Naive thymus-derived CD8-positive, alpha-beta T cell (primary cell): ENCODE measurements at regions not wholly inside any gene's neighbourhood (a gene's known extent, or its start where the extent isn't known, plus 50 kb on each side); places are given as distances from the start of the nearest gene placed in this dataset.

ENCODE experiments used
- ATAC-seq, 2 donors: fragments of 150-1000 bp; cut with Tn5 transposase in 1 of 2; sonication (Bioruptor Pico), chemical (Tn5 transposase) in 1 of 2; 1 replicate in 1 of 2; 2 replicates in 1 of 2; pipeline ENCODE4 v1.10.0; 2021; ENCODE audit warnings: mild to moderate bottlenecking in 2 of 2, moderate library complexity in 2 of 2
- POLR2A ChIA-PET: fragments of 350-600 bp; sonication (Branson Sonifier 250); formaldehyde crosslinking; loops from one replicate; lab custom pipeline; 2021; ENCODE audit warnings: antibody characterized with exemption; lab: Charles Lee
- DNase-seq, 10 donors: peaks; one replicate each; pipeline versions ENCODE4 v3.0.0 to v3.0.0-alpha.2; 2020 to 2022
- H3K27ac Mint-ChIP-seq, 10 donors: one replicate each; pipeline ENCODE4 v1.8.0; 2020 to 2022; ENCODE audit warnings: mild to moderate bottlenecking in 10 of 10, mixed read lengths in 10 of 10, moderate library complexity in 4 of 10, inconsistent platforms in 1 of 10
- H3K27me3 Mint-ChIP-seq, 5 donors: one replicate each; pipeline ENCODE4 v1.8.0; 2021 to 2022; ENCODE audit warnings: mixed read lengths in 5 of 5
- H3K36me3 Mint-ChIP-seq, 3 donors: one replicate each; pipeline ENCODE4 v1.8.0; 2020 to 2022; ENCODE audit warnings: mixed read lengths in 3 of 3, mild to moderate bottlenecking in 2 of 3, inconsistent platforms in 1 of 3
- H3K4me1 Mint-ChIP-seq, 4 donors: one replicate each; pipeline ENCODE4 v1.8.0; 2021 to 2022; ENCODE audit warnings: mixed read lengths in 4 of 4
- H3K4me3 Mint-ChIP-seq, 10 donors: one replicate each; pipeline ENCODE4 v1.8.0; 2020 to 2022; ENCODE audit warnings: mild to moderate bottlenecking in 10 of 10, mixed read lengths in 10 of 10, moderate library complexity in 6 of 10, inconsistent platforms in 1 of 10
- H3K9me3 Mint-ChIP-seq, 9 donors: one replicate each; pipeline ENCODE4 v1.8.0; 2020 to 2022; ENCODE audit warnings: mixed read lengths in 9 of 9, mild to moderate bottlenecking in 3 of 9, inconsistent platforms in 1 of 9, moderate library complexity in 1 of 9

DNA sequence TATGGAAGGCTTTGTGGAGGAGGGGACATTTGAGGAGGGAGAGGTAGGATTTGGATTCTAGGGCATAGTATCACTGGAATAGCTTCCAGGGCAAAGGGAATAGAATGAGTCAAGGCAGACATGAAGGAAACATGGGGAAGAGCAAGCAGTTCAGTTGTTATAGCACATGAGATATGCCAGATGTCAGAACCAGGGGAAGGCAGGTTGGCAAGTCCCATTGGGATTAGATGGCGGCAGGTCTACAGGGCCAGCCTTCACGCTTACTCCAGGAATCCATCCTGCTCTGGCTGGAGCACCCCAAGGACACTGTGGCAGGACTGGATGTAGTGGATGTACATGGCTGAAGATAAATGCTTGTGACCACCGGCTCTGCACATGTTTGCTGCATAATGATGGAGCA, 120.4 kb upstream of the ST8SIA2 start:
- no peak overlapping the region for H3K4me3 Mint-ChIP-seq
- ATAC-seq (no peak), DNase-seq (no peak)
- no peaks in the 10 kb centered on the region for H3K9me3 Mint-ChIP-seq
- H3K27me3 Mint-ChIP-seq: peaks cover 0 to 46% (median 9%) of the 10 kb centered on the region in 5 donors
- H3K27ac Mint-ChIP-seq: no peak overlapping the region
- no peaks in the 10 kb centered on the region for H3K4me1 Mint-ChIP-seq
- no peaks in the 10 kb centered on the region for H3K36me3 Mint-ChIP-seq
- POLR2A ChIA-PET: no interaction called here

DNA sequence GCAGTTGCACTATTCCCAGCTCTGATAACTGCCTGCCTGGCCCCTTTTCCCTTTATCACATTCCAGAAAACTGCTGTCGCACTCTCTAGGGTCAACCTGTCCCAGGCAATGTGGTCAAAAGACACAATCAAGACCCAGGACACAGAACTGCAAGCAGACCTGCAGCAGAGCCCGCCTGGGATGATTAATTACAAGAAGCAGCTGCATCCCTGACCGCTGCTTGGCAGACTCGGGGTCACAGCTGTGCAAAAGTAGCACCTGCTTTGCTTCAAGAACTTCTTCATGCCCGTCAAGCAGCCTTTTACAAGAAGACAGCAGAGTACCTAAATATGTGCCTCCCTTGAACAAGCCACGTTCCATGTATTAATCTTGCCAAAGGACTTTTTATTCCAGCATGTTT, 120.0 kb upstream of the ST8SIA2 start:
- POLR2A ChIA-PET: no interaction called here
- H3K36me3 Mint-ChIP-seq: no peaks in the 10 kb centered on the region
- no peaks in the 10 kb centered on the region for H3K9me3 Mint-ChIP-seq
- ATAC-seq (no peak), DNase-seq (no peak)
- peaks cover 0 to 46% (median 9%) of the 10 kb centered on the region in 5 donors for H3K27me3 Mint-ChIP-seq
- H3K27ac Mint-ChIP-seq: no peak overlapping the region
- no peak overlapping the region for H3K4me3 Mint-ChIP-seq
- H3K4me1 Mint-ChIP-seq: no peaks in the 10 kb centered on the region

DNA sequence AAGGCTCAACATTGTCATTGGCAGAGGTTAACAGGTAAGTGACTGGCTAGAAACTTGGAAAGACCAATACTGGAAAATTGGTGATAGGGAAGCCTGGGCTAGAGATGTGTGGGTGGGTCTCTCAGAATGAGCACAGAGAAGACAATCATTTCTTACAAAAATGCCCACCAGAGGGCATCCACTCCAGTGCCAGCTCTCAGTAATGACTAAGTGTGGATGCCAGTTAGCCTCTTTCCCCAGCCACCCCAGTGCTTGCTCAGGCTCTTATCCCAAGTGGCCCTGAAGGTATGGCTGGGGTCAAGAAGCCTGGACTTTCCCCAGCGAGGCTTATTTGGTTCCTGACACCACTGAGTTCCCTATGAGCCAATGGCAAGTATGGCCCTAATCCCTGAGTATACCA, 115.9 kb upstream of the ST8SIA2 start:
- Mint-ChIP-seq H3K27ac (no peak overlapping the region), H3K9me3 (no peaks in the 10 kb centered on the region), H3K4me3 (no peak overlapping the region), H3K4me1 (no peaks in the 10 kb centered on the region), H3K27me3 (peaks cover 3 to 32% (median 6%) of the 10 kb centered on the region in 5 donors), H3K36me3 (no peaks in the 10 kb centered on the region)
- peak in 1 of 10 donors; percentile 9 for DNase-seq
- POLR2A ChIA-PET: no interaction called here
- ATAC-seq: no peak

DNA sequence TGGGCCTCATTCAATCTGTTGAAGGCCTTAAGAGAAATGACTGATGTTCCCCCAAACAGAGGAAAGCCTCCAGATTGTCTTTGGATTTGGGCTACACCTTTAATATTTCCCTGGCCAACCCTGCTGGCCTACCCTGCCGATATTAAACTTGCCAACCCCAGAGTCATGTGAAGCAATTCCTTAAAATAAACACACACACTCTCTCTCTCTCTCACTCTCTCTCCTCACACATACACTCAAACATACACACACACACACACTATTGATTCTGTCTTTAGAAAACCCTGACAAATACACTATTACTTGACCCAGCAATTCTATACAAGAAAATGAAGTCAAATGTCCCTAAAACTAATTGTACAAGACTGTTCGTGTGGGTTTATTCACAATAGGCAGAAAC, 109.9 kb upstream of the ST8SIA2 start:
- DNase-seq: no peak
- Mint-ChIP-seq H3K9me3 (no peaks in the 10 kb centered on the region), H3K4me1 (peaks cover 0 to 3% (median 1%) of the 10 kb centered on the region in 4 donors), H3K36me3 (no peaks in the 10 kb centered on the region), H3K27me3 (peaks cover 0 to 10% (median 5%) of the 10 kb centered on the region in 5 donors), H3K27ac (peak overlapping the region in 1 of 10 donors; percentile 4), H3K4me3 (no peak overlapping the region)
- POLR2A ChIA-PET: no interaction called here
- ATAC-seq: no peak

DNA sequence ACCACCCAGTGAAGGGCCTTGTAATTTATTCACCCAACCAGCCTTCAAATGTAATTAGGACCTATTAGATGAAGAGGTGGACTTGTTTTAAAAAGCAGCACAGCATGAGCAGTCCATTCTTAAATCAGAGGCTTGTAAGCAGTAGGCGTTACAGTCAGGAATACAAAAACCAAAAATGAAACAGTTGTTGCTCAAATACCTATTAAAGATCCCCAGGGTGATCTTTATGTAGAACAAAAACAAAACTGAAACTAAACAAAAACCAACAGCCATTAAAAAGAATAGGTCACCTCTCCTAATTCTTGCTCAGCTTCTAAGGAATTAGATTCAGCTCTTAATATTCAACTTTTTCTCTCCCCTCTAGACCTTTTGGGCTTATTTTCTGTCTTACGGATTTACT, 104.9 kb upstream of the ST8SIA2 start:
- H3K4me3 Mint-ChIP-seq: no peak overlapping the region
- no peak overlapping the region for H3K27ac Mint-ChIP-seq
- H3K36me3 Mint-ChIP-seq: no peaks in the 10 kb centered on the region
- H3K4me1 Mint-ChIP-seq: peaks cover 0 to 3% (median 1%) of the 10 kb centered on the region in 4 donors
- H3K27me3 Mint-ChIP-seq: peaks cover 4 to 17% (median 8%) of the 10 kb centered on the region in 5 donors
- ATAC-seq (no peak), DNase-seq (no peak)
- POLR2A ChIA-PET: no interaction called here
- H3K9me3 Mint-ChIP-seq: no peaks in the 10 kb centered on the region

DNA sequence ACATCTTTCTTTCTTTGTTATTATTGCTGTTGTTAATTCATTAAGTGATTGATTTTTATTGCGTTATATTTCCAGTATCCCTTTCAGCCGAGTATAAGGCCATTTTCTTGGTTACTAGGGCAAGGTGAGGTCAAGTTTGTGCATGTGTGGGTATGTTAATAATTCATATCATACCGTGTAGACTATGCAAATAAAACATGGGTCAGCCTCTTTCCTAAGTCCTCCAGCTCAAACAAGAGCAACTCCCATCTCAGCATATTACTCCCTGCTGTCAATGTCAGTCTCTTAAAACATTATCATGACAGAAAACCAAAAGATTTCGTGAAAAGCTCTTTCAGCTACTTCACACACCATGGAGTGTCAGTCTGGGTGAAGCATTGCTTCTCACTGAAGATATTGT, 103.9 kb upstream of the ST8SIA2 start:
- H3K4me3 Mint-ChIP-seq: no peak overlapping the region
- POLR2A ChIA-PET: no interaction called here
- no peak for DNase-seq
- no peak overlapping the region for H3K27ac Mint-ChIP-seq
- peaks cover 0 to 3% (median 1%) of the 10 kb centered on the region in 4 donors for H3K4me1 Mint-ChIP-seq
- no peaks in the 10 kb centered on the region for H3K36me3 Mint-ChIP-seq
- H3K27me3 Mint-ChIP-seq: peaks cover 1 to 20% (median 7%) of the 10 kb centered on the region in 5 donors
- no peak for ATAC-seq
- H3K9me3 Mint-ChIP-seq: no peaks in the 10 kb centered on the region

DNA sequence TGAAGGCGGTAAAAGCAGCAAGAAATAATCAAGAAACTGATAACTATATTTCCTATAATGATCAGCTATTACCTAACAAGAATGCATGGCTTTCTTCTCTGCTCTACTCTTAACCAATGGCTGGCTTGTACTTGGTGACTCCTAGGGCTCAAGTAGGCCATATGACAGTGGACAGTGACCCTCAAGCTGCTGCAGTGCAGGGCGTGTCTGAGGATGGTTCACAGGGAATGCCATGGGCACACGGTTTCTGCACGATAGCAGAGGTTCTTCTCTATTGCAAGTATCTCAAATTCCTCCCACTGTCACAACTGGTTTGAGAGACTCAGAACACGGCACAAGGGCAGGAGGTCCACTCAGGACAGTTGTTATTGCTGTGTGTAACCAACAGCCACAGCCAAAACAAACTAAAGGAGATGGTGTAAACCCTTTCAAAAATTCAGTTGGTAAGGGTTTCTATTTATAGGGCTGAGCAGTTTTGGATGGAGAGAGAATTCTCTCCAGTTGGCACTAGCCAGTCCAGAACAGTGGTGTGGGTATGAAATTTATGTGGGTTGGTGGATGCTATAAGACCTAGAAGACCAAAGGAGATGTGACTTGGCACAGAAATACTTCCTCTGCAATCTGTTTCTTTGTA, 103.2 kb upstream of the ST8SIA2 start:
- Mint-ChIP-seq H3K4me3 (no peak overlapping the region), H3K27ac (no peak overlapping the region), H3K27me3 (peaks cover 1 to 24% (median 7%) of the 10 kb centered on the region in 5 donors), H3K9me3 (peaks cover 0 to 3% (median 0%) of the 10 kb centered on the region in 9 donors), H3K36me3 (no peaks in the 10 kb centered on the region), H3K4me1 (peaks cover 0 to 3% (median 1%) of the 10 kb centered on the region in 4 donors)
- ATAC-seq (no peak), DNase-seq (no peak)
- POLR2A ChIA-PET: no interaction called here

DNA sequence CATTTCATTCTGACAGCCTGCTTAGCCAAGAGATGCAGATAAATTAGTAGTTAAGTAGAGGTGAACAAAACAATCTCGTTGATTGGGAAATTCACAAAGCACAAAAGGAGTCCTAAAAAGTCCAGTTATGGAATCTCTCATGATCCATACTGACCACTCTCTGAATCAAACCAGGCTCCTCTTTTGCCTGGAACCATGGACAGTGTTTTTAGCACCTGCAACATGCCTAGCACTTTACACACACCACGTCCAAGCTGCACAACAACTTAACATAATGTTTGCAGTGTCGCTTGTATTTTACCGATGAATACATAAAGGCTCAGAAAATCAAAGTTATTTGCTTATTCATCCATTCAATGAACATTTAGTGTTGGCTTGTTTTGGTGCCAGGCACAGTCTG, 101.8 kb upstream of the ST8SIA2 start:
- no peak overlapping the region for H3K4me3 Mint-ChIP-seq
- peaks cover 1 to 26% (median 7%) of the 10 kb centered on the region in 5 donors for H3K27me3 Mint-ChIP-seq
- H3K36me3 Mint-ChIP-seq: no peaks in the 10 kb centered on the region
- DNase-seq (no peak), ATAC-seq (no peak)
- H3K4me1 Mint-ChIP-seq: peaks cover 0 to 3% (median 1%) of the 10 kb centered on the region in 4 donors
- no peak overlapping the region for H3K27ac Mint-ChIP-seq
- peaks cover 0 to 3% (median 0%) of the 10 kb centered on the region in 9 donors for H3K9me3 Mint-ChIP-seq
- POLR2A ChIA-PET: no interaction called here

DNA sequence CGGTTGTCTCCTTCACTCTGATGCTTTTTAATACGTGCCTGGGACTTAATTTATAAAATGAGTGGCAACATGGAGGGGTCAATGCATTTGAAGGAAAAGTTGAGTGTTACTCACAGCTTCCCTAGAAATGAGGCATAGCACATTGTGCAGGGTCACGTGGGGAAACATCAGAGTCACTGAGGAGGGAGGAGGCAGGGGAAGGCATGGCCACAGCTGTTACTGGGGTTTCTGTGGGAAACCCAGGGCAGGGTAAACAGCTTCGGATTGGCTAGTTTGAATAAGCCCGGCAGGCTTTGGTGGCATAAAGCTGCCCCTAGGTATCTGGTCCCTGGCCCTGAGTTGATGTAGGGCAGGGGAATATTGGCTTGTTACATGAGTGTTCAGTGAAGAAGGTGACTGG, 98.9 kb upstream of the ST8SIA2 start:
- H3K9me3 Mint-ChIP-seq: peaks cover 0 to 6% (median 0%) of the 10 kb centered on the region in 9 donors
- H3K4me3 Mint-ChIP-seq: no peak overlapping the region
- H3K36me3 Mint-ChIP-seq: no peaks in the 10 kb centered on the region
- H3K4me1 Mint-ChIP-seq: no peaks in the 10 kb centered on the region
- DNase-seq (no peak), ATAC-seq (no peak)
- POLR2A ChIA-PET: no interaction called here
- no peak overlapping the region for H3K27ac Mint-ChIP-seq
- peaks cover 1 to 32% (median 9%) of the 10 kb centered on the region in 5 donors for H3K27me3 Mint-ChIP-seq

DNA sequence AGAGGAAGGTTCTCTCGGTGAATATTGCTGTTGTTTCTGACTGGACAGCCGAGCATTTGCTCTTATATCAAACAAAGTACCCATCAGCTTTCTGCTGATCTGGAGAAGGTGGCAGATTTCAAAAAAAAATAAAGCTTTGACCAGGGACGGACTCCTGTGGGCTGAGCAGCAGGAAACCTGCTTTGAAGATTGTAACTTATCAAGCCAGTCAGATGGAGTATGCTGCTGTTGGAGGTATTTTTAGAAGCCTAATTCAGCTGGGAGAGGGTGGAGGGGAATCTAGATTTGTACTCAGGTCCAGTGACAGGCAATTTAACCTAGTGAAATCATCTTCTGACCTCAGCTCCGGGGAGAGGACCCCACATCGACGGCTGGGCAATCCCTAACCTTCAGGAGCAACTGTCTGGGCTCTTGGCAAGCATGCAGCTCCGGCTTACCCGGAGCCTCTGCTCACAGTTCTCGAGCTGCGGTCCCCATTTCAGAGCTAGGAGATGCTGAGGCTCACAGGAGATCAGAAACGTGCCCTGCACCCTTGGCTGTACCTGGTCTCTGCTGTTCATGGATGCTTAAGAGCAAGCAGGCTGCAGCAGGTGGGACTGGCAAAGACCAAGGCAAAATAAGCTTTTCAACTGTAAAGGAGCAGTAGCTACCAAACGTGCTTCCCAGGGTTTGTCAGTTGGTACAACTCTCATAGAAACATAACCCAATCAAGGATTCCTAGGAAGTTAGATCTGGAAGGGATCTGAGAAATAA, 89.3 kb upstream of the ST8SIA2 start:
- Mint-ChIP-seq H3K36me3 (peaks cover 0 to 15% (median 3%) of the 10 kb centered on the region in 3 donors), H3K9me3 (peaks cover 0 to 29% (median 8%) of the 10 kb centered on the region in 9 donors), H3K27ac (no peak overlapping the region), H3K27me3 (peaks cover 8 to 37% (median 25%) of the 10 kb centered on the region in 5 donors), H3K4me1 (no peaks in the 10 kb centered on the region), H3K4me3 (no peak overlapping the region)
- POLR2A ChIA-PET: no interaction called here
- ATAC-seq (no peak), DNase-seq (no peak)

DNA sequence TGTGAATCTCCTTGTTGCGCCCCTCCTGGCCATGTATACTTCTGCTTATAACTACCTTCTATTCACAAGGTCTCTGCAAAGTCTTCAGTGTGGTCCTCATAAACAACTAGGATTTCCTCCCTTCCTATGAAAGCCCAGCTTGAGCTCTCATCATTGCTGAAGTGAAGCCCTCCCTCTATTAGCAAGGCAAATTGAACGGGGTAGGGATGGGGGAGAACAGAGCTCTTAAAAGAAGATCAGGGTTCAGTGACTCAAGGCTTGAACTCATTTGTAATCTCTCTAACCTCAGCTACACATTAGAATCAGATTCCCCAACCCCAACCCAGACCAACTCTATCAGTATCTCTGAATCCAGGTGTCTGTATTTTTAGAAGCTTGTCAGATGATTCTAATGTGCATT, 88.3 kb upstream of the ST8SIA2 start:
- no peak for ATAC-seq
- Mint-ChIP-seq H3K9me3 (peaks cover 0 to 23% (median 7%) of the 10 kb centered on the region in 9 donors), H3K4me1 (no peaks in the 10 kb centered on the region), H3K27me3 (peaks cover 8 to 37% (median 25%) of the 10 kb centered on the region in 5 donors), H3K36me3 (peaks cover 0 to 15% (median 3%) of the 10 kb centered on the region in 3 donors), H3K27ac (no peak overlapping the region), H3K4me3 (no peak overlapping the region)
- no peak for DNase-seq
- POLR2A ChIA-PET: no interaction called here

DNA sequence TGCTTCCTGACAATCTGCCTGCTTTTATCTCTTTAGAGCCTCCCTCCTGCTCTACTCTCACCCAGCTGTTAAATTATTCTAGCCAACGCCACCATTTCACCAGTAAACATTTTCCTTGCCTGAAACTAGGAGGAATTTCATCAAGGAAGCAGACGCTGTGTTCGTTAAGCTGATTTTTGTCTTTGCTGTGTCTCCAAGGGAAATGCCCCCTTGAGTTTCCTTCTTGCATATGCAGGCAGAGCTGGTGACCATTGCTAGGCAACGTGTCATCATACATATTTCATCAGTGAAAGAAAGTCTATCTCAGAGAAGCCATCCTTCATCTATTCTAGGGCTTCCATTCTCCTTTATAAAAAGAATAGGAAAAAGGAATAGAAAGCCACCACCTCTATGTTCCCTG, 87.0 kb upstream of the ST8SIA2 start:
- peaks cover 0 to 9% (median 3%) of the 10 kb centered on the region in 3 donors for H3K36me3 Mint-ChIP-seq
- no peak overlapping the region for H3K4me3 Mint-ChIP-seq
- H3K27me3 Mint-ChIP-seq: peaks cover 8 to 36% (median 23%) of the 10 kb centered on the region in 5 donors
- no peak overlapping the region for H3K27ac Mint-ChIP-seq
- DNase-seq (no peak), ATAC-seq (no peak)
- POLR2A ChIA-PET: no interaction called here
- no peaks in the 10 kb centered on the region for H3K4me1 Mint-ChIP-seq
- H3K9me3 Mint-ChIP-seq: peaks cover 0 to 15% (median 4%) of the 10 kb centered on the region in 9 donors

DNA sequence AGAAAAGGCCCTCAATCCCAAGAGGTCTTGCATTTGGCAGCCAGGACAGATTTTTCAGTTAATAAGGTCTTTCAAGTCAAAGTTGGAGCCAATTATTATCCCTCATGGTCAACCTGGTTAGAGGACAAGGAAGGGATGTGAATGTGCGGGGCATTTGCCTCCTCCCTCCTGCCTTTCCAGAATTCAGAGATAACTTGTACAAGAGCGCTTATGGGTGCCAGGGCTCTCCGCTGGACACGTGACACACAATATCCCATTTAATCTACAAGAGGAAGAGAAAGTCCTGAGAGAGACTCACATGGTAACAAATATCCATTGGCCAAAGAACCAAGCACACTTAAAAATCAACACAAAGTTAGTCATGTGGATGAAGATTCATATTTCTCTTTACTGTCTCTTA, 78.5 kb upstream of the ST8SIA2 start:
- H3K27ac Mint-ChIP-seq: no peak overlapping the region
- peaks cover 0 to 1% (median 0%) of the 10 kb centered on the region in 4 donors for H3K4me1 Mint-ChIP-seq
- ATAC-seq (no peak), DNase-seq (no peak)
- POLR2A ChIA-PET: no interaction called here
- H3K4me3 Mint-ChIP-seq: no peak overlapping the region
- peaks cover 8 to 60% (median 14%) of the 10 kb centered on the region in 5 donors for H3K27me3 Mint-ChIP-seq
- peaks cover 4 to 30% (median 12%) of the 10 kb centered on the region in 9 donors for H3K9me3 Mint-ChIP-seq
- H3K36me3 Mint-ChIP-seq: peaks cover 0 to 6% (median 0%) of the 10 kb centered on the region in 3 donors
